NCI-H748 treated with DMSO at 0.1 percent for 48 hours (cell line): ENCODE measurements at regions not wholly inside any gene's neighbourhood (a gene's known extent, or its start where the extent isn't known, plus 50 kb on each side); places are given as distances from the start of the nearest gene placed in this dataset.
"Not testable (repeated sequence)": the region's sequence is repeated elsewhere in the genome, so short reads cannot be mapped to it uniquely, and the experiment has no call there.

Experiments used
- DNase-seq: peaks from one replicate; lab custom pipeline; 2025; lab: John Stamatoyannopoulos, UW

DNA sequence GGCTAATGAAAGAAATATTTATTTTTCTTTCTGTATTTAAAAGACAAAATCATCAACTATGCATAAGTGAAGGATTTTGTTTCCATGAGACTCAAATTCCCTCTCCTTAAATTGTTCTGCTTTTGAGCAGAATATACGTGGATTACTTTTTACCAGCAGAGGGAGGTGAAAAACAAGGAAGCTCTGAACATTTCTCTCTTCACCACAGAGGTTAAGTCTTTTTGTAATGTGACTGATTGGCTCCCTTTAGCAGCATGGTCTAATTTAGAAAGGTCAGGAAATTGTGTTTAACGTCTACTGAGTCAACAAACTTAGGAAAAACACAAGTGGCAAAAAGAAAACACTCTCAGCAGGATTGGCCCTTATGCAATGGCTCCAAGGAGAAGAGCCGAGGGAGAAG is 55.1 kb upstream of the F9 start:
- no peak for DNase-seq

DNA sequence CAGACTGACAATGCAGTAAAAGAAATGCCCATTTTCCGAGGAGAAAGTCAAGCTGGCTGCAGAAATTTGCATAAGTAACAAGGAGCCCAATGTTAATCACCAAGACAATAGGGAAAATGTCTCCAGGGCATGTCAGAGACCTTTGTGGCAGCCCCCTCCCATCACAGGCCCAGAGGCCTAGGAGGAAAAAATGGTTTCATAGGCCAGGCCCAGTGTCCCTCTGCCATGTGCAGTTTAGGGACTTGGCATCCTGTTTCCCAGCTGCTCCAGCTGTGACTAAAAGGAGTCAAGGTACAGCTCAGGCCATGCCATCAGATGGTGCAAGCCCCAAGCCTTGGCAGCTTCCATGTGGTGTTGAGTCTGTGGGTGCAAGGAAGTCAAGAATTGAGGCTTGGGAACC is 68.6 kb upstream of the F9 start:
- not testable (repeated sequence) for DNase-seq

DNA sequence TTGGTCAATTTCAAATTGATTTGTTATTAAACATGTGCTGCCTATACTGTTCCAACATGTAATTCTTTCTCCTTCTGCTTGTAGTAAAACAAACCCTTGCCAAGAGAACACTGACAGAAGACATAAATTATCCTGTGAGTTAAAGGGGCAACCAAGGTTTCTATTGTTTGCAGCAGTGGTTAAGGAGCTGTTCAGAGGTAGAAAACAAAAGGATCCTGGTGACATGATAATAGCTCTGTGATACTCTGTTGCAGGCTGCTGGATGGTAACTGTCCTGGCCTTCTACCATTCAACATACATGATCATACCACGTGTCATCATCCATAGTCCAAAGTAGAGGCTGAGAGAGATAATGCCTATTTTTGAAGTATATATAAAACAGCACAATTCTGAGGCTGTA is 75.8 kb upstream of the F9 start:
- no peak for DNase-seq

DNA sequence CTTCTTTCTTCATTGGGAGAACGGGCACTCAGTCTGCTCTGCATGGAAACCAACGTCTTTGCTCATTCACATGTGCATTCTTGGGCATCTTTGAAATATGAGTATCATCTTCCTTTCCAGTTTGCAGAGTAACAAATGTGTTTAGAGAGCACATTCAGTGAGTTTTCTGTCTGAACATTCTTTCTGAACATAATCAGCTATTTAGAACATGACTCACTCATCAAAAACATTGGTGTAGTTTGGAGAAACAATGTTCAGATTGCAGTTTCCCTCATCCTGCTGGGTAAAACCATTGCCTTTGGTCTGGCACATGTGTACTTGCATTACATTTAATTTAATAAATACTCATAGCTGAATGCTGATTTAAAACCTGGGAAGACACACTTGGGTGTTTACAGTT is 81.5 kb upstream of the F9 start:
- no peak for DNase-seq

DNA sequence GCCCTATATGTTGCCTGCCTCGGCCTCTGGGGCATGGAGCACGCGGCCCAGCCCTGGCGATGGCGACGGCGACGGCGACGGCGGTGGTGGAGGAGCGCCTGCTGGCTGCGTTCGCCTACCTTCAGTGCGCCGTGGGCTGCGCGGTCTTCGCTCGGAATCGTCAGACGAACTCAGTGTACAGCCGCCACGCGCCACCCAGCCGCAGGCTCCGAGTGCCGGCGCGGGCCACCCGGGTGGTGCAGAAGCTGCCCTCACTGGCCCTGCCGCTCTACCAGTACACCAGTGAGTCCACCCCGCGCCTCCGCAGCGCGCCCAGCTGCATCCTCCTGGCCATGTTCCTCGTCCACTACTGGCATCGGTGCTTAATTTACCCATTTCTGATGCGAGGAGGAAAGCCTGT is 83.7 kb upstream of the F9 start:
- DNase-seq: no peak

- no peak for DNase-seq
These were observed 100.6 kb upstream of the F9 start for GRCh38 chrX:139429913-139430312.

DNA sequence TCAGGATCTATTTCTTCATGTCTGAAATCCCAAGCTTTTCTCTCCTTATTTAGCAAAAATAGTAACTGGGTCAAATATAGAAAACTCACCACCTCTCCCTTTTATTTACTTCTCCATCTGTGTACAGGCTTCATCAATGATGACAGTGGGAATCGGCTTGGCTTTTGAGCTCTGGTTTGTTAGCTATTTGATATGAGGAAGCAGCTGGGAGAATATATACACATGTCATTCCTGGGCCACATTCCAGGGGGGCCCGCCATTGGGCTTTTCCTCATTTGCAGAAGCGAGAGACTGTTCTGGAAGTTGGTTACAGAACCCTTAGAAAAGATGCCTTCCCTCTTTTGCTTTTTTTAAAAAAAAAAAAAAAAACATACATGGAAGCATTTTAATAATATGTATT is 107.4 kb upstream of the F9 start:
- DNase-seq: no peak

- not testable (repeated sequence) for DNase-seq
These were observed 132.3 kb upstream of the F9 start for GRCh38 chrX:139398258-139398657.

DNA sequence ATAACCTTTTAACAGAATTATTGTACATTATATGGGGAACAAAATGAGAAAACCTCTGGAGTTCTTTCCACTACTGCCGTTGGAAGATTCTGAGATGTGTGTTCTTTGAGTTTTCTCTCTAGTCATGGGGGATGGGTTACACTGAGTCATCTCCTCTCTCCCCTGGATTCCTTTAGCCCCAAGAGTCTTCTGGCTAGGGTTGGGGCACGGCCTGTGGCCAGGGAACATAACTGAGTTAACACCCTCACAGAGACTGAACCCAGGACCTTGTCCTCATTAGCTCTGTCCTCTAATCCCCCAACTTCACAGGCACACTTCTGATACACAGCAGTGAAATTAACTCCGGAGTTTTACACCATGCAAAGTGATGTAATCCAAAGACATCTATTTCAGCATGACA is 142.3 kb upstream of the F9 start:
- no peak for DNase-seq

- peak; percentile 2 for DNase-seq
These were observed 148.0 kb upstream of the F9 start for GRCh38 chrX:139382529-139382928.

- not testable (repeated sequence) for DNase-seq
These were observed 154.0 kb upstream of the F9 start for GRCh38 chrX:139376547-139376946.

DNA sequence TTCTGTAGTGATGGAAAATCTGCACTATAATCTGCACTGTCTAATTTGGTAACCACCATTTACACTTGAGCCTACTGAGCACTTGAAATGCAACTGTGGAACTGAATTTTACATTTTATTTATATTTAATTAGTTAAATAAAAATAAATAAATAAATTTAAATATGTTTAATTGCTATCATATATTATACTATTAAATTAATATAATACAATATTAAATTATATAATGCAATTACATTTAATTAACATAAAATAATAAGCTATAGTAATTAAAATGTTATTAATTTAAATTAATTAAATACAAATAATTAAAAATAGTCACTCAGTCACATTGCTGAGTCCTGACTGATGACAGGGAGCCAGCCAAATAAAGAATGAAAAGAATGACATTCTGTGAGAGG is 170.2 kb upstream of the F9 start:
- DNase-seq: no peak

GRCh38 chrX:139342594-139342991 is 187.9 kb upstream of the F9 start:
- not testable (repeated sequence) for DNase-seq

DNA sequence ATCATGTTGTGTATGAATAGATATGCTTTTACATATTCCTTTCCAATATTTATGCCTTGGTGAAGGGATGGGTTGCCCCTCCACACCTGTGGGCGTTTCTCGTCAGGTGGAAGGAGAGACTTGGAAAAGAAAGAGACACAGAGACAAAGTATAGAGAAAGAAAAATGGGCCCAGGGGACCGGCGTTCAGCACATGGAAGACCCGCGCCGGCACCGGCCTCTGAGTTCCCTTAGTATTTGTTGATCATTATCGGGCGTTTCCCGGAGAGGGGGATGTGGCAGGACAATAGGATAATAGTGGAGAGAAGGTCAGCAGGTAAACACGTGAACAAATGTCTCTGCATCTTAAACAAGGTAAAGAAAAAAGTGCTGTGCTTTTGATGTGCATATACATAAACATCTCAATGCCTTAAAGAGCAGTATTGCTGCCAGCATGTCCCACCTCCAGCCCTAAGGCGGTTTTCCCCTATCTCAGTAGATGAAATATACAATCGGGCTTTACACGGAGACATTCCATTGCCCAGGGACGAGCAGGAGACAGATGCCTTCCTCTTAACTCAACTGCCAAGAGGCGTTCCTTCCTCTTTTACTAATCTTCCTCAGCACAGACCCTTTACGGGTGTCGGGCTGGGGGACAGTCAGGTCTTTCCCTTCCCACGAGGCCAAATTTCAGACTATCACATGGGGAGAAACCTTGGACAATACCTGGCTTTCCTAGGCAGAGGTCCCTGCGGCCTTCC is 188.5 kb upstream of the F9 start:
- DNase-seq: not testable (repeated sequence)

DNA sequence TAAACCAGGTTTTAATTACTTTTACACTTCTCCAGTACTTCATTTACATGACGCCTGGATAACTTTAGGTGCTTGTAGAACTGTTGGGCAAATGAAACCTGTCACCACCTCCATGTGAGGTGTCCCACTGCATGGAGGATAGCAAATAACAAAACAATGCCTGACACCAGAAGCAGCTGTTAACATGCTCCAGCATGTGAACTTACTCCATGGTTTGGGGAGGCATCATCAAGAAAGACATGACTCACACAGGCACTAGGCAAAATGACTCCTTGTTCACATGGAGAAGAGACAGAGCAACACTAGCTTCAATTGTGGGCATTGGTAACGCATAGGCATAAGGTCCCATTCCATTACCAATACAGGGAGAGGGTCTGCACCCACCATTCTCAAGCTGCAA is 198.1 kb upstream of the F9 start:
- DNase-seq: no peak

- no peak for DNase-seq
These were observed 203.2 kb upstream of the F9 start for GRCh38 chrX:139327355-139327754.

GRCh38 chrX:139324756-139325155 is 205.8 kb upstream of the F9 start:
- DNase-seq: no peak

DNA sequence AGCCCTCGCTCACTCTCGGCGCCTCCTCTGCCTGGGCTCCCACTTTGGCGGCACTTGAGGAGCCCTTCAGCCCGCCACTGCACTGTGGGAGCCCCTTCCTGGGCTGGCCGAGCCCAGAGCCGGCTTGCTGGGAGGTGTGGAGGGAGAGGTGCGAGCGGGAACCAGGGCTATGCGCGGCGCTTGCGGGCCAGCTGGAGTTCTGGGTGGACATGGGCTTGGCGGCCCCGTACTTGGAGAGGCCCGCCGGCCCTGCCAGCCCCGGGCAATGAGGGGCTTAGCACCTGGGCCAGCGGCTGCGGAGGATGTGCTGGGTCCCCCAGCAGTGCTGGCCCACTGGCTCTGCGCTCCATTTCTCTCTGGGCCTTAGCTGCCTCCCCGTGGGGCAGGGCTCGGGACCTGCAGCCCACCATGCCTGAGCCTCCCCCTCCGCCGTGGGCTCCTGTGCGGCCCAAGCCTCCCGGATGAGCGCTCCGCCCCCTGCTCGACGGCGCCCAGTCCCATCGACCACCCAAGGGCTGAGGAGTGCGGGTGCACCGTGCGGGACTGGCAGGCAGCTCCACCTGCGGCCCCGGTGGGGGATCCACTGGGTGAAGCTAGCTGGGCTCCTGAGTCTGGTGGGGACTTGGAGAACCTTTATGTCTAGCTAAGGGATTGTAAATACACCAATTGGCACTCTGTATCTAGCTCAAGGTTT is 209.7 kb upstream of the F9 start:
- not testable (repeated sequence) for DNase-seq

DNA sequence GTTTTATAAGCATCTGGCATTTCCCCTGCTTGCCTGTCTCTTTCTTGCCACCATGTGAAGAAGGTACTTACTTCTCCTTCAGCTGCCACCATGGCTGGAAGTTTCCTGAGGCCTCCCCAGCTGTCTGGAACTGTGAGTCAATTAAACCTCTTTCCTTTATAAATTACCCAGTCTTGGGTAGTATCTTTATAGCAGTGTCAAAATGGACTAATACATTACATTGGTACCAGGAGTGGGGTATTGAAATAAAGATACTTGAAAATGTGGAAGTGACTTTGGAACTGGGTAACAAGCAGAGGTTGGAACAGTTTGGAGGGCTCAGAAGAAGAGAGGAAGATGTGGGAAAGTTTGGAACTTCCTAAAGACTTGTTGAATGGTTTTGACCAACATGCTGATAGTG is 223.9 kb upstream of the F9 start:
- not testable (repeated sequence) for DNase-seq

GRCh38 chrX:139304471-139304870 is 226.1 kb upstream of the F9 start:
- no peak for DNase-seq

DNA sequence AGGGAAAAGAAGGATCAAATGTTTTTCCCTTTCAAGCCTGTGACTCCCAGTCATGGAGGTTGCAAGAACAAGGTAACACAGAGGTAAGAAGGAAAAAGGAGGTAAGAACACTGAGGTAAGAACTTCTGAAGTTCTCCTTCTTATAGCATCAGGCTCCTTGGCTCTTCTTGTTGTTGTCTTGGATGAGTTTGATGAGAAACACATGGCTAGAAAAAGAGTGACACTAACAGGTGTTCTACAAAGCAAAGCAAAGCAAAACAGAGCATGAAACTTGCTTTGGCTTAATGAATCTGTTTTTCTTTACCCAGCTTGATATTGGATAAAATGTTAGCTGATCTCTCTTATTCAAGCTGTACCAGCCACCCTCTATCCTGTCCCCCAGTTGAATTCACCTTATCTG is 231.2 kb upstream of the F9 start:
- DNase-seq: no peak

DNA sequence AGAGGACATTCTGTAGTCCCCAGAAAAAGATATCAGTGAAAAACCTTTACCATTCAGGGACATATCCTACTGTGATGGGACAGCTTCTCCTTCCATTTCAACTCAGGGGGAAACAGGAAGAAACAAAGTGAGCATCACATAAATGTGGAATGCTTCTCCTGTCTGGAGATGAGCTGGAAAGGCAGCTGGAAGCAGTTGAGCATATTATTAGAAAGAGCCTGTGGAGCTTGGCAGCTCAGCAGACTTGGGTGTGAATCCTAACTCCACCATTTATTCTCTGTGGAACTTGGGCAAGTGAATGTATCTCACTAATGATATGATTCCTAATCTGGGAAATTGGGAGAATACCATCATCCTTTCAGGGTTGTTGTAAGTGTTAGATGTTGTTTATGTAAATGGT is 232.1 kb upstream of the F9 start:
- DNase-seq: no peak

DNA sequence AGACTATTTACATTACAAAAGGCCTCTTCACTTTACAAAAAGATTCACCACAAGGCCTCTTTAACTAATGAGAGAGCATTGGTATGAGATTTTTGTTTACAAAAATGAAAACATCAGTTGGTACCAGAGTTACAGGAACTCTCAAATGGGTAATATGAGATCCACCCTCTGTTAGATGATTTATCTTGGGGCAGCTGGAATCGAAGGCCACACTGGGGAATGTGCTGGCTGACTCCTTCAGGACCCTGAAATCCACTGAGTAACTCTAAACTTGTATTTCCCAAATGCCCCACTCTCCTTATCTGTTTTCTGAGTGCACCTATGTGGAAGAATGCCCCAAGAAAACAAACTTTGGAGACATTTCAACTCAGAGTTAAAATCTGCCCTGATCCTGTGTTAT is 232.9 kb upstream of the F9 start:
- no peak for DNase-seq

DNA sequence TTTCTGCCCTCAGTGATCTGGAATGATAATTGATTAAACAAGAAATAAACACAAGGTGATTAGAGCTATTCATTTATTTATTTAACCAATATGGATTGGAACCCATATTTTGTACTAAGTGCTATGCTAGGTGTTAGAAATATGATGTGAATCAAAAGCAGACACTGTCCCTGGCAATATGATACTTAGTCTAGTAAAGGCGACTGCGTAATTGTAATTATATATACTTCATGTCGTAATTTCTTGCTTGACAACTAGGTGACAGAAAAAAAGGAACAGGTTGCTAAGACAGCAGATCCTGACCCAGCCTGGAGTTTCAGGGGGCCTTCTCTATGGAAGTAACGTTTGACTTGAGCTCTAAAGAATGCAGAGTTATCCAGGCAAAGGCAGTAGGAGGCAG is 236.5 kb upstream of the F9 start:
- no peak for DNase-seq
